HepG2 (cell line): ENCODE measurements at regions not wholly inside any gene's neighbourhood (a gene's known extent, or its start where the extent isn't known, plus 50 kb on each side); places are given as distances from the start of the nearest gene placed in this dataset.

Experiments
- ATAC-seq: fragments of 200-7000 bp; cut with Tn5 transposase; 3 replicates; pipeline ENCODE4 v1.9.1; 2020; ENCODE audit warnings: mild to moderate bottlenecking, moderate library complexity
- BruUV-seq: library from RNA; stranded (reverse); fragments of 400-500 nt; replicated peaks from 2 replicates; lab custom pipeline; 2021; lab: Mats Ljungman, UMichigan
- CTCF ChIA-PET: fragments of 300-600 bp; formaldehyde crosslinking; extraction: SDS; loops from one replicate; lab custom pipeline; 2021; ENCODE audit warnings: low total read pairs, inconsistent platforms, low intra/inter-chr PET ratio; lab: Yijun Ruan, JAX
- POLR2A ChIA-PET: fragments of 350-600 bp; sonication (Branson Sonifier 250); formaldehyde crosslinking; loops from one replicate; lab custom pipeline; 2020; ENCODE audit warnings: antibody characterized with exemption, inconsistent platforms; lab: Yijun Ruan, JAX
- DNase-seq: peaks from one replicate; pipeline ENCODE4 v3.0.0-alpha.2; 2015; ENCODE audit warnings: low spot score
- FAIRE-seq: peaks from 3 replicates; lab custom pipeline; 2011; peaks lifted over from hg19 to GRCh38; lab: Jason Lieb, UNC
- H2AFZ ChIP-seq: one replicate; pipeline ENCODE4 v1.6.1; 2011; ENCODE audit warnings: low read length, inconsistent platforms
- H3K27ac ChIP-seq: fragments of 300-600 bp; 3 replicates; pipeline ENCODE4 v1.8.0; 2011; ENCODE audit warnings: mixed run types, mild to moderate bottlenecking, mixed read lengths, low read length, inconsistent platforms; ENCODE audit not compliant: insufficient read depth; ENCODE audit errors: extremely low read length
- H3K27me3 ChIP-seq, 2 experiments: fragments of 200-600 bp in 1 of 2; 2 replicates in 1 of 2; 3 replicates in 1 of 2; pipeline versions ENCODE4 v1.6.0 to v1.8.0; 2011; ENCODE audit warnings: low read length in 2 of 2, mild to moderate bottlenecking in 2 of 2, moderate library complexity in 2 of 2, inconsistent platforms in 1 of 2; ENCODE audit not compliant: insufficient read depth in 2 of 2, control insufficient read depth in 1 of 2
- H3K36me3 ChIP-seq, 2 experiments: fragments of 200-600 bp in 1 of 2; replicated peaks in 1 of 2; 2 replicates in 1 of 2; 3 replicates in 1 of 2; pipeline versions ENCODE4 v1.5.1 to v1.8.0; 2011; ENCODE audit warnings: low read length in 2 of 2, inconsistent platforms in 1 of 2; ENCODE audit not compliant: insufficient read depth in 2 of 2, control insufficient read depth in 1 of 2
- H3K4me1 ChIP-seq: 2 replicates; pipeline ENCODE4 v1.5.1; 2012; ENCODE audit warnings: low read length, inconsistent platforms; ENCODE audit not compliant: insufficient read depth
- H3K4me2 ChIP-seq: 2 replicates; pipeline ENCODE4 v1.6.0; 2011; ENCODE audit warnings: low read depth, low read length, inconsistent platforms
- H3K4me3 ChIP-seq, 3 experiments: fragments of 200-600 bp in 1 of 3; sonication (generic), shearing (Covaris generic) in 1 of 3; replicated peaks in 1 of 3; 2 replicates each; pipeline ENCODE4 v1.5.1; 2011 to 2016; ENCODE audit warnings: low read length in 3 of 3, inconsistent platforms in 2 of 3, low read depth in 2 of 3, mild to moderate bottlenecking in 2 of 3, control low read depth in 1 of 3, mixed read lengths in 1 of 3; ENCODE audit not compliant: insufficient read depth in 1 of 3
- H3K79me2 ChIP-seq: one replicate; pipeline ENCODE4 v1.6.1; 2011; ENCODE audit warnings: low read length, inconsistent platforms; ENCODE audit not compliant: insufficient read depth
- H3K9ac ChIP-seq: 2 replicates; pipeline ENCODE4 v1.6.0; 2011; ENCODE audit warnings: mild to moderate bottlenecking, low read depth, low read length, inconsistent platforms; ENCODE audit not compliant: insufficient read depth
- H3K9me3 ChIP-seq: 2 replicates; pipeline ENCODE4 v1.5.1; 2012; ENCODE audit warnings: mild to moderate bottlenecking, low read length
- H4K20me1 ChIP-seq: 2 replicates; pipeline ENCODE4 v1.6.0; 2011; ENCODE audit warnings: inconsistent platforms, mild to moderate bottlenecking, low read length, moderate library complexity; ENCODE audit not compliant: insufficient read depth
- FOXM1 ChIP-seq: sonication (generic); formaldehyde crosslinking; IDR thresholded peaks from 2 replicates; pipeline ENCODE4 v1.5.0; 2020; ENCODE audit warnings: missing genetic modification reagents
- HDAC2 ChIP-seq: sonication (generic); formaldehyde crosslinking; IDR thresholded peaks from 2 replicates; pipeline ENCODE4 v1.4.0; 2020; ENCODE audit warnings: missing genetic modification reagents
- HNRNPK ChIP-seq: fragments of 200-400 bp; formaldehyde crosslinking; IDR thresholded peaks from 2 replicates; pipeline ENCODE4 v1.6.1; 2018; ENCODE audit warnings: low read length, low read depth, moderate library complexity, mild to moderate bottlenecking; ENCODE audit not compliant: poor library complexity, severe bottlenecking
- HNRNPLL ChIP-seq: fragments of 200-400 bp; formaldehyde crosslinking; IDR thresholded peaks from 2 replicates; pipeline ENCODE4 v1.6.1; 2017; ENCODE audit warnings: mild to moderate bottlenecking, low read depth, low read length; ENCODE audit not compliant: poor library complexity, severe bottlenecking
- KLF13 ChIP-seq: sonication (generic); formaldehyde crosslinking; IDR thresholded peaks from 2 replicates; pipeline ENCODE4 v1.4.0; 2020; ENCODE audit warnings: mild to moderate bottlenecking, missing genetic modification reagents
- NCOA5 ChIP-seq: sonication (generic); formaldehyde crosslinking; IDR thresholded peaks from 2 replicates; pipeline ENCODE4 v1.4.0; 2020; ENCODE audit warnings: missing genetic modification reagents
- ZBTB20 ChIP-seq: sonication (generic); formaldehyde crosslinking; IDR thresholded peaks from 2 replicates; pipeline ENCODE4 v1.8.1; 2023; ENCODE audit warnings: missing genetic modification reagents, low read depth, mild to moderate bottlenecking, borderline replicate concordance
- ZNF468 ChIP-seq: sonication (generic); formaldehyde crosslinking; IDR thresholded peaks from 2 replicates; pipeline ENCODE4 v1.8.0; 2022; ENCODE audit warnings: mild to moderate bottlenecking, moderate library complexity, missing genetic modification reagents
- ZNF660 ChIP-seq: sonication (generic); formaldehyde crosslinking; IDR thresholded peaks from 2 replicates; pipeline ENCODE4 v1.5.1; 2020; ENCODE audit warnings: mild to moderate bottlenecking, low read depth, missing genetic modification reagents, borderline replicate concordance
- ZNF747 ChIP-seq: sonication (generic); formaldehyde crosslinking; IDR thresholded peaks from 2 replicates; pipeline ENCODE4 v1.8.1; 2023; ENCODE audit warnings: missing genetic modification reagents, mild to moderate bottlenecking, borderline replicate concordance
- WGBS: methylation state at CpG from one replicate; pipeline ENCODE4 v1.1.6; 2017; ENCODE audit warnings: low lambda C conversion rate; 5-methylcytosine and 5-hydroxymethylcytosine counted together
- in situ Hi-C: cut with HindIII; loops from 2 replicates; pipeline ENCODE4 v1.10.0; 2017; ENCODE audit warnings: low pct_unique_long_range_greater_than_20kb; ENCODE audit not compliant: extremely low pct_ligation_motif_present
- intact Hi-C: fragments of 100-400 bp; cut with micrococcal nuclease; formaldehyde crosslinking; loops from one replicate; pipeline ENCODE4 v1.10.0; 2022; ENCODE audit not compliant: unreplicated experiment
- TF ChIP-seq, protein P1 (sequence below), 2 experiments: sonication (generic) in 1 of 2; formaldehyde crosslinking in 1 of 2; IDR thresholded peaks; 2 replicates each; pipeline versions ENCODE4 v1.4.0 to v1.6.1; 2018 to 2020; ENCODE audit warnings: missing genetic modification reagents in 2 of 2, borderline replicate concordance in 1 of 2, low read depth in 1 of 2, mild to moderate bottlenecking in 1 of 2, missing biosample characterization in 1 of 2
- TF ChIP-seq, protein P2 (sequence below): IDR thresholded peaks from 2 replicates; pipeline ENCODE4 v1.6.1; 2016; ENCODE audit warnings: missing biosample characterization, missing genetic modification reagents, low read depth
- TF ChIP-seq, protein P3 (sequence below): sonication (generic); formaldehyde crosslinking; IDR thresholded peaks from 2 replicates; pipeline ENCODE4 v1.4.0; 2020; ENCODE audit warnings: missing genetic modification reagents, borderline replicate concordance

DNA sequence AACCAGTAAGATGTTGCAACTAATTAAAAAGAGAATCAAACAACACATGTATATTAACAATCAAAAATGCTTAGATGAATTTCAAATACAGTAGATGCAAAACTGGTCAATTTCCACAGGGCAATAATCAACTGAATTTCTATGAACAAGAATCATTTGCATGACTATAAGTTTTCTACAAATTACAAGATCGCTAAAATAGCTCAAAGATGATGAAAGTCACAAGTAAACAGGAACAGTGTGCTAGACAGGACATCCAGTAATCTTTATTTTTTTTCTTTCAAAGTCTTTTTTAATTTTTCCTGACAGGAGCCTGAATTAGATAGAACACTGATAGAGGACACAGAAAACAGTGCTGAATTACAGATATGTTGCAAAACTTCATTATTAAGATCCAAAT lies 608.2 kb upstream of the DAB2 start:
- no peak overlapping the region for H3K4me2 ChIP-seq
- TF ChIP-seq ZNF468 (CRISPR knock-in tag) (no peak), KLF13 (CRISPR knock-in tag) (no peak)
- FAIRE-seq (no peak), ATAC-seq (no peak), DNase-seq (no peak)
- H3K4me1 ChIP-seq = no peaks in the 10 kb centered on the region
- no peak overlapping the region for H2AFZ ChIP-seq
- H3K9ac ChIP-seq = no peak overlapping the region
- in situ Hi-C loops (no loop called here), intact Hi-C loops (no loop called here)
- CTCF ChIA-PET = no interaction called here
- H3K9me3 ChIP-seq = peaks cover 6% of the 10 kb centered on the region; the same call in 1 of the 2 replicates
- H3K27ac ChIP-seq = no peak overlapping the region
- H3K4me3 ChIP-seq = no peak overlapping the region
- BruUV-seq = no TSS peak
- POLR2A ChIA-PET = no interaction called here
- no peaks in the 10 kb centered on the region for H3K36me3 ChIP-seq
- H3K79me2 ChIP-seq = no peaks in the 10 kb centered on the region
- 5% methylated on average over 1 of the region's 1 CpG for WGBS
- H3K27me3 ChIP-seq = no peaks in the 10 kb centered on the region
- H4K20me1 ChIP-seq = no peaks in the 10 kb centered on the region

DNA sequence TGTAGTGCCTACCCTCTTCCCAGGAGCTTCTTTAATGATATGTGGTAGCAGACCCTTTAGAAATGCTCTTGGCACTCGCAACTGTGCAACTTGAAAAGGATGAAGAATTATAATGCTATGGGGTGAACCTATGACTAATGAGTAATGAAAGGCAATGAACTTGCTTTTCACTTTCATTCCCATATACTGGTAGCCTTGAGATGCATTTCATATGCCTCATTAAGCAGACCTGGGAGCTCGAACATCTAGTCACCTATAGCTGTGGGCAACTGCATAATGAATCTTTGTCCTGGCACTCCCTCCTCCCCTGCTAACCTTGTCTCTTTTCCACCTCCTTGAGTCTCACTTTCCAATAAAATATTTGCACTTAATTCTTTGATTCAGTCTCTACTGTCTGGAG lies 605.9 kb upstream of the DAB2 start:
- Histone ChIP-seq H3K4me2 (no peak overlapping the region), H3K9ac (no peak overlapping the region), H3K79me2 (no peaks in the 10 kb centered on the region), H3K4me1 (no peaks in the 10 kb centered on the region), H3K36me3 (no peaks in the 10 kb centered on the region), H3K9me3 (peaks cover 6% of the 10 kb centered on the region; the same call in 1 of the 2 replicates), H2AFZ (no peak overlapping the region), H3K4me3 (no peak overlapping the region), H4K20me1 (no peaks in the 10 kb centered on the region), H3K27me3 (no peaks in the 10 kb centered on the region), H3K27ac (no peak overlapping the region)
- BruUV-seq = no TSS peak
- ATAC-seq = no peak
- intact Hi-C loops = no loop called here
- no peak for DNase-seq
- FAIRE-seq = no peak
- POLR2A ChIA-PET = no interaction called here
- CTCF ChIA-PET = no interaction called here
- WGBS = 2% methylated on average over 2 of the region's 2 CpGs
- in situ Hi-C loops = no loop called here
- TF ChIP-seq, protein P1, sequence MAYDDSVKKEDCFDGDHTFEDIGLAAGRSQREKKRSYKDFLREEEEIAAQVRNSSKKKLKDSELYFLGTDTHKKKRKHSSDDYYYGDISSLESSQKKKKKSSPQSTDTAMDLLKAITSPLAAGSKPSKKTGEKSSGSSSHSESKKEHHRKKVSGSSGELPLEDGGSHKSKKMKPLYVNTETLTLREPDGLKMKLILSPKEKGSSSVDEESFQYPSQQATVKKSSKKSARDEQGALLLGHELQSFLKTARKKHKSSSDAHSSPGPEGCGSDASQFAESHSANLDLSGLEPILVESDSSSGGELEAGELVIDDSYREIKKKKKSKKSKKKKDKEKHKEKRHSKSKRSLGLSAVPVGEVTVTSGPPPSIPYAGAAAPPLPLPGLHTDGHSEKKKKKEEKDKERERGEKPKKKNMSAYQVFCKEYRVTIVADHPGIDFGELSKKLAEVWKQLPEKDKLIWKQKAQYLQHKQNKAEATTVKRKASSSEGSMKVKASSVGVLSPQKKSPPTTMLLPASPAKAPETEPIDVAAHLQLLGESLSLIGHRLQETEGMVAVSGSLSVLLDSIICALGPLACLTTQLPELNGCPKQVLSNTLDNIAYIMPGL (CRISPR knock-in tag; IDR thresholded peaks at IDR 0.05; ENCODE audit: borderline replicate concordance in 1 of 2, low read depth in 1 of 2) = no peak
- TF ChIP-seq, protein P2, sequence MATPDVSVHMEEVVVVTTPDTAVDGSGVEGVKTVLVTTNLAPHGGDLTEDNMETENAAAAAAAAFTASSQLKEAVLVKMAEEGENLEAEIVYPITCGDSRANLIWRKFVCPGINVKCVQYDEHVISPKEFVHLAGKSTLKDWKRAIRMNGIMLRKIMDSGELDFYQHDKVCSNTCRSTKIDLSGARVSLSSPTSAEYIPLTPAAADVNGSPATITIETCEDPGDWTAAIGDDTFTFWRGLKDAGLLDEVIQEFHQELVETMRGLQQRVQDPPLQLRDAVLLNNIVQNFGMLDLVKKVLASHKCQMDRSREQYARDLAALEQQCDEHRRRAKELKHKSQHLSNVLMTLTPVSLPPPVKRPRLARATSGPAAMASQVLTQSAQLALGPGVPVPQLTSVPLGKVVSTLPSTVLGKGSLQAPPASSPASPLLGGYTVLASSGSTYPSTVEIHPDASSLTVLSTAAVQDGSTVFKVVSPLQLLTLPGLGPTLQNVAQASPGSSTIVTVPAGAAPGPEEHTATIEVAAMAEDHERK (CRISPR knock-in tag) = no peak
- no peak for TF ChIP-seq ZBTB20 (CRISPR knock-in tag)
- no peak for TF ChIP-seq HNRNPK
- no peak for TF ChIP-seq ZNF660
- no peak for TF ChIP-seq FOXM1
- no peak for TF ChIP-seq NCOA5 (CRISPR knock-in tag)
- no peak for TF ChIP-seq HDAC2 (CRISPR knock-in tag)
- no peak for TF ChIP-seq HNRNPLL
- TF ChIP-seq ZNF747 (CRISPR knock-in tag) = no peak
- TF ChIP-seq, protein P3, sequence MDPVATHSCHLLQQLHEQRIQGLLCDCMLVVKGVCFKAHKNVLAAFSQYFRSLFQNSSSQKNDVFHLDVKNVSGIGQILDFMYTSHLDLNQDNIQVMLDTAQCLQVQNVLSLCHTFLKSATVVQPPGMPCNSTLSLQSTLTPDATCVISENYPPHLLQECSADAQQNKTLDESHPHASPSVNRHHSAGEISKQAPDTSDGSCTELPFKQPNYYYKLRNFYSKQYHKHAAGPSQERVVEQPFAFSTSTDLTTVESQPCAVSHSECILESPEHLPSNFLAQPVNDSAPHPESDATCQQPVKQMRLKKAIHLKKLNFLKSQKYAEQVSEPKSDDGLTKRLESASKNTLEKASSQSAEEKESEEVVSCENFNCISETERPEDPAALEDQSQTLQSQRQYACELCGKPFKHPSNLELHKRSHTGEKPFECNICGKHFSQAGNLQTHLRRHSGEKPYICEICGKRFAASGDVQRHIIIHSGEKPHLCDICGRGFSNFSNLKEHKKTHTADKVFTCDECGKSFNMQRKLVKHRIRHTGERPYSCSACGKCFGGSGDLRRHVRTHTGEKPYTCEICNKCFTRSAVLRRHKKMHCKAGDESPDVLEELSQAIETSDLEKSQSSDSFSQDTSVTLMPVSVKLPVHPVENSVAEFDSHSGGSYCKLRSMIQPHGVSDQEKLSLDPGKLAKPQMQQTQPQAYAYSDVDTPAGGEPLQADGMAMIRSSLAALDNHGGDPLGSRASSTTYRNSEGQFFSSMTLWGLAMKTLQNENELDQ (CRISPR knock-in tag) = no peak
